ENCODE measurements at regions not wholly inside any gene's neighbourhood (a gene's known extent, or its start where the extent isn't known, plus 50 kb on each side); places are given as distances from the start of the nearest gene placed in this dataset.

GRCh38 chr10:131698232-131698631 is 202.6 kb upstream of the PPP2R2D start:
- Mint-ChIP-seq H3K36me3 (ENCODE audit: low read depth) (no peaks in the 10 kb centered on the region), H3K4me1 (ENCODE audit: low read depth) (no peaks in the 10 kb centered on the region), H3K27ac (no peak overlapping the region), H3K27me3 (no peaks in the 10 kb centered on the region), H3K4me3 (no peak overlapping the region), H3K9me3 (no peaks in the 10 kb centered on the region)
- intact Hi-C loops (cut with micrococcal nuclease), result no loop called here

- H3K27me3 Mint-ChIP-seq, result no peaks in the 10 kb centered on the region
- no peaks in the 10 kb centered on the region for H3K36me3 Mint-ChIP-seq (ENCODE audit: low read depth)
- intact Hi-C loops (cut with micrococcal nuclease), result no loop called here
- no peaks in the 10 kb centered on the region for H3K4me1 Mint-ChIP-seq (ENCODE audit: low read depth)
- H3K4me3 Mint-ChIP-seq, result no peak overlapping the region
- no peak overlapping the region for H3K27ac Mint-ChIP-seq
- no peaks in the 10 kb centered on the region for H3K9me3 Mint-ChIP-seq
These were observed 201.8 kb upstream of the PPP2R2D start for GRCh38 chr10:131698986-131699385.

- Mint-ChIP-seq H3K4me1 (ENCODE audit: low read depth) (no peaks in the 10 kb centered on the region), H3K27ac (no peak overlapping the region), H3K4me3 (no peak overlapping the region), H3K36me3 (ENCODE audit: low read depth) (no peaks in the 10 kb centered on the region), H3K27me3 (no peaks in the 10 kb centered on the region), H3K9me3 (no peaks in the 10 kb centered on the region)
- intact Hi-C loops (cut with micrococcal nuclease), result no loop called here
These were observed 200.8 kb upstream of the PPP2R2D start for GRCh38 chr10:131700032-131700431.

- Mint-ChIP-seq H3K9me3 (no peaks in the 10 kb centered on the region), H3K4me1 (ENCODE audit: low read depth) (no peaks in the 10 kb centered on the region), H3K27me3 (no peaks in the 10 kb centered on the region), H3K27ac (no peak overlapping the region), H3K36me3 (ENCODE audit: low read depth) (no peaks in the 10 kb centered on the region), H3K4me3 (no peak overlapping the region)
- intact Hi-C loops (cut with micrococcal nuclease), result no loop called here
These were observed 200.3 kb upstream of the PPP2R2D start for GRCh38 chr10:131700506-131700905.

GRCh38 chr10:131701131-131701947 is 199.5 kb upstream of the PPP2R2D start:
- Mint-ChIP-seq H3K27me3 (no peaks in the 10 kb centered on the region), H3K36me3 (ENCODE audit: low read depth) (no peaks in the 10 kb centered on the region), H3K27ac (no peak overlapping the region), H3K4me3 (no peak overlapping the region), H3K9me3 (peaks cover under 1% of the 10 kb centered on the region), H3K4me1 (ENCODE audit: low read depth) (no peaks in the 10 kb centered on the region)
- intact Hi-C loops (cut with micrococcal nuclease), result no loop called here

GRCh38 chr10:131702531-131703356 is 198.1 kb upstream of the PPP2R2D start:
- Mint-ChIP-seq H3K4me3 (no peak overlapping the region), H3K36me3 (ENCODE audit: low read depth) (no peaks in the 10 kb centered on the region), H3K27me3 (peaks cover 2% of the 10 kb centered on the region), H3K27ac (no peak overlapping the region), H3K9me3 (peaks cover 12% of the 10 kb centered on the region), H3K4me1 (ENCODE audit: low read depth) (no peaks in the 10 kb centered on the region)
- intact Hi-C loops (cut with micrococcal nuclease), result no loop called here

- Mint-ChIP-seq H3K27ac (no peak overlapping the region), H3K4me3 (no peak overlapping the region), H3K27me3 (peaks cover 2% of the 10 kb centered on the region), H3K4me1 (ENCODE audit: low read depth) (no peaks in the 10 kb centered on the region), H3K9me3 (peaks cover 12% of the 10 kb centered on the region), H3K36me3 (ENCODE audit: low read depth) (no peaks in the 10 kb centered on the region)
- intact Hi-C loops (cut with micrococcal nuclease), result no loop called here
These were observed 197.3 kb upstream of the PPP2R2D start for GRCh38 chr10:131703541-131703940.

GRCh38 chr10:131703941-131704340 is 196.9 kb upstream of the PPP2R2D start:
- Mint-ChIP-seq H3K4me3 (no peak overlapping the region), H3K27ac (no peak overlapping the region), H3K27me3 (peaks cover 2% of the 10 kb centered on the region), H3K4me1 (ENCODE audit: low read depth) (no peaks in the 10 kb centered on the region), H3K9me3 (peaks cover 12% of the 10 kb centered on the region), H3K36me3 (ENCODE audit: low read depth) (no peaks in the 10 kb centered on the region)
- intact Hi-C loops (cut with micrococcal nuclease), result no loop called here

GRCh38 chr10:131706476-131706875 is 194.3 kb upstream of the PPP2R2D start:
- intact Hi-C loops (cut with micrococcal nuclease), result no loop called here
- no peak overlapping the region for H3K4me3 Mint-ChIP-seq
- H3K4me1 Mint-ChIP-seq (ENCODE audit: low read depth), result no peaks in the 10 kb centered on the region
- H3K27ac Mint-ChIP-seq, result no peak overlapping the region
- H3K36me3 Mint-ChIP-seq (ENCODE audit: low read depth), result no peaks in the 10 kb centered on the region
- peaks cover 12% of the 10 kb centered on the region for H3K9me3 Mint-ChIP-seq
- peaks cover 2% of the 10 kb centered on the region for H3K27me3 Mint-ChIP-seq

GRCh38 chr10:131706952-131707351 is 193.9 kb upstream of the PPP2R2D start:
- no peaks in the 10 kb centered on the region for H3K36me3 Mint-ChIP-seq (ENCODE audit: low read depth)
- peaks cover 12% of the 10 kb centered on the region for H3K9me3 Mint-ChIP-seq

GRCh38 chr10:131708225-131708880 is 192.5 kb upstream of the PPP2R2D start:
- Mint-ChIP-seq H3K4me1 (ENCODE audit: low read depth) (no peaks in the 10 kb centered on the region), H3K27me3 (peaks cover 3% of the 10 kb centered on the region)
- intact Hi-C loops (cut with micrococcal nuclease), result no loop called here

More at GRCh38 chr10:131706952-131707351, 193.9 kb upstream of the PPP2R2D start:
- H3K27me3 Mint-ChIP-seq, result peaks cover 2% of the 10 kb centered on the region
- no peaks in the 10 kb centered on the region for H3K4me1 Mint-ChIP-seq (ENCODE audit: low read depth)
- H3K27ac Mint-ChIP-seq, result no peak overlapping the region
- intact Hi-C loops (cut with micrococcal nuclease), result no loop called here
- no peak overlapping the region for H3K4me3 Mint-ChIP-seq

GRCh38 chr10:131710142-131710861 is 190.5 kb upstream of the PPP2R2D start:
- Mint-ChIP-seq H3K27ac (no peak overlapping the region), H3K4me1 (ENCODE audit: low read depth) (no peaks in the 10 kb centered on the region), H3K4me3 (no peak overlapping the region), H3K36me3 (ENCODE audit: low read depth) (no peaks in the 10 kb centered on the region), H3K9me3 (peaks cover 12% of the 10 kb centered on the region), H3K27me3 (peaks cover 6% of the 10 kb centered on the region)
- intact Hi-C loops (cut with micrococcal nuclease), result no loop called here

More at GRCh38 chr10:131708225-131708880, 192.5 kb upstream of the PPP2R2D start:
- no peak overlapping the region for H3K27ac Mint-ChIP-seq
- H3K36me3 Mint-ChIP-seq (ENCODE audit: low read depth), result no peaks in the 10 kb centered on the region
- no peak overlapping the region for H3K4me3 Mint-ChIP-seq
- H3K9me3 Mint-ChIP-seq, result peaks cover 12% of the 10 kb centered on the region

GRCh38 chr10:131722121-131722520 is 178.7 kb upstream of the PPP2R2D start:
- intact Hi-C loops (cut with micrococcal nuclease), result no loop called here
- H3K4me3 Mint-ChIP-seq, result no peak overlapping the region
- H3K27ac Mint-ChIP-seq, result no peak overlapping the region
- H3K9me3 Mint-ChIP-seq, result no peaks in the 10 kb centered on the region
- peaks cover 6% of the 10 kb centered on the region for H3K27me3 Mint-ChIP-seq
- peaks cover 14% of the 10 kb centered on the region for H3K4me1 Mint-ChIP-seq (ENCODE audit: low read depth)
- no peaks in the 10 kb centered on the region for H3K36me3 Mint-ChIP-seq (ENCODE audit: low read depth)

All from dendritic cell treated with granulocyte-macrophage colony-stimulating factor and Interleukin-4, amounts not matched to agents 40 ng/mL and 50 ng/mL, for 4 days (primary cell).